GM19023 (cell line): ENCODE measurements at regions not wholly inside any gene's neighbourhood (a gene's known extent, or its start where the extent isn't known, plus 50 kb on each side); places are given as distances from the start of the nearest gene placed in this dataset.
"Not testable (repeated sequence)": the region's sequence is repeated elsewhere in the genome, so short reads cannot be mapped to it uniquely, and the experiment has no call there.

ENCODE experiments used
- ATAC-seq: cut with Tn5 transposase; IDR thresholded peaks from one replicate; pipeline ENCODE4 v1.9.1; 2021; ENCODE audit warnings: mild to moderate bottlenecking, moderate library complexity; ENCODE audit not compliant: unreplicated experiment

DNA sequence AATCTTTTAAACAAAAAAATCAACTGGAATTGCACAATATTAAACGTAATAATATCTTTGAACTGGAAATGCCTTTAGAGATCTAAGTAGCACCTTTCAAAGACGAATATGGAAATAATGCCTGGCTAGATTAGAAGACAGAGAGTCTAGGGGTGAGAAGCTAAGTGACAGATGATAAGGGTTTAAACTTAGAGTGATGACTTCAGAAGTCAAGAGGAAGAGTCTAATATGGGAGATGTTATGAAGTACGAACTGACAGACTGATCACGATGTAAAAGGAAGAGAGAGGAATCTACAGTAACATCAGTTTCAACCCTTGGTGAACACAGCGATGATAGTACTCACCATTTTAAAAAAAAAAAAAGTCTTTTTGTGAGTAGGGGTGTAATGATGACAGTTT is 57.9 kb downstream of the HINT1 start:
- ATAC-seq, result no peak

GRCh38 chr5:131104169-131104808 is 60.8 kb downstream of the HINT1 start:
- no peak for ATAC-seq

GRCh38 chr5:131096774-131097710 is 68.0 kb downstream of the HINT1 start:
- ATAC-seq, result no peak

DNA sequence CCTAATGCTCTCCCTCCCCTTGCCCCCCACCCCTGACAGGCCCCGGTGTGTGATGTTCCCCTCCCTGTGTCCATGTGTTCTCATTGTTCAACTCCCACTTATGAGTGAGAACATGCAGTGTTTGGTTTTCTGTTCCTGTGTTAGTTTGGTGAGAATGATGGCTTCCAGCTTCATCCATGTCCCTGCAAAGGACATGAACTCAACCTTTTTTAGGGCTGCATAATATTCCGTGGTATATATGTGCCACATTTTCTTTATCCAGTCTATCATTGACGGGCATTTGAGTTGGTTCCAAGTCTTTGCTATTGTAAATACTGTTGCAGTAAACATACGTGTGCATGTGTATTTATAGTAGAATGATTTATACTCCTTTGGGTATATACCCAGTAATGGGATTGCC is 69.5 kb downstream of the HINT1 start:
- not testable (repeated sequence) for ATAC-seq

- no peak for ATAC-seq
Observed at GRCh38 chr5:131084436-131084835, 80.6 kb downstream of the HINT1 start.

GRCh38 chr5:131081913-131082488 is 83.1 kb downstream of the HINT1 start:
- ATAC-seq, result no peak

DNA sequence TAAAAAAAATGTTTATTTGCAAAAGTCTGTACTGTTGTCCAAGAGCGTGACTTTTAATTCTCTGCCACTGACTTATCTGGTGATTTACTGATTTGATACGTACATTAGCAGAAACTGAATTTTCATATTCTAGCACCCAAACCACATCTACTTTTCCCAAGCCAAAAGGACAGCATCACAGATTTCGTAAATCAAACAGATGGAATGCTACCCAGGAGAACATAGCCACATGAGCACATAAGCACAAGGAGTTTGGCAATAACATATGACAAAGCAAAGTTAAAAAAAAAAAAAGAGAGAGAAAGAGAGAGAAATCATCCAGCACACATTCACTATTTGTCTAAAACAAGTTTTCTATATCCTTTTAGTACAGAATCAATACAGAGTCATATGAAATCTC is 83.7 kb downstream of the HINT1 start:
- ATAC-seq, result no peak

DNA sequence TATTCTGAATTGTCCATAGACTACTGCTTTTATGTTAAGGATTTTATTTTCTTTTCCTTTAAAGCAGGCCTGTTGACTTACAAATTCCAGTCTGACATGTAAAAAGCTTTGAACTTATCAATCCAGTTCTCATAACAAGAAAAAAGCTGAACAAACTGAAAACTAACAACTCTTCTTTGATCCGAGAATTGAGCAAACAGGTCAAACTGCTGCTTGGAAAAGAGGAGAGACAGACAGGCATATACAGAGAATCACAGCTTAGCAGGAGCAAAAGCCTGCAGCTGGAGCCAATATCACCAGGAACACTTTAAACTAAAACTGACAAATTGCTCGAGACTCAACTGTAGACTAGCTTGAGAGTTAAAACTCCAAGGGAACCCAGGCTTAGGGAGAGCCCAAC is 85.8 kb downstream of the HINT1 start:
- ATAC-seq, result no peak

- peak; percentile 90 for ATAC-seq
Observed at GRCh38 chr5:131068893-131069643, 96.0 kb downstream of the HINT1 start.

DNA sequence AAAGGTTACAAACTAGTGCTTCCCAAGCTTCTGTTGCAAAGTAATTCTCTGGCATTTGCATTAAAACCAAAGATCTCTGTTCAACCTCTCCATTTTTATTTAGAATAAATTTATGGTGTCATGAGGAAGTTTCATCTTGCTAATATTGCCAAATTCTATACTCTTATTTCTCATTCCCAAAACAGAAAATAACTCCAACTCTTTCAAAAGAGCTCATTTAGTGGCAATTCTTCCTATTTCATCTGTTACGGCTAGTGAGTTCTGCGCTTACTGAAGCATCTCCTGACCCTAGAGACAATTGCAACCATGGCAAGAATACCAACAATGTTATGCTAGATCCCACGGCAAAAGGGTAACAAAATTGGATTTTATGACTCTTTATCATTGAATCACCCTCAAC is 97.0 kb downstream of the HINT1 start:
- no peak for ATAC-seq

DNA sequence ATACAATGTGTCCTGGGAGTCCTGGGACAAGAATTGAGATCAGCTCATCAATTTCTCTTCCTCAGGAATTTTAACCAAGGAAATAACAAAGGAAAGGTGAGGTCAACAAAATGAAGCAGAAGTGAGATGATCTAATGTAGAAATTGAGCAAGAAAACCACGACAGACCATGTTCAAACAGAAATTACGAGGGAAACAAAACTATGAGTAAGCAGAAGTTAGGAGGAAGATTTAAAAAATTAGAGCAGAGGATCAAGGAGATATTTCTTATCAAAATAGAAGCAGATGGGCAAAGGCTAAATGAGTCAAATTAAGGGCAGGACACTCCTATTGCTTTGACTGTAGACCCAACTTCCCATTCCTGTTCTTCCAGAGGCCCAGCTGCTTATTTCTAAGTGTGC is 97.4 kb downstream of the HINT1 start:
- ATAC-seq, result no peak

GRCh38 chr5:131064669-131065371 is 100.2 kb downstream of the HINT1 start:
- no peak for ATAC-seq

- no peak for ATAC-seq
Observed at GRCh38 chr5:131042021-131042789, 122.9 kb downstream of the HINT1 start.

DNA sequence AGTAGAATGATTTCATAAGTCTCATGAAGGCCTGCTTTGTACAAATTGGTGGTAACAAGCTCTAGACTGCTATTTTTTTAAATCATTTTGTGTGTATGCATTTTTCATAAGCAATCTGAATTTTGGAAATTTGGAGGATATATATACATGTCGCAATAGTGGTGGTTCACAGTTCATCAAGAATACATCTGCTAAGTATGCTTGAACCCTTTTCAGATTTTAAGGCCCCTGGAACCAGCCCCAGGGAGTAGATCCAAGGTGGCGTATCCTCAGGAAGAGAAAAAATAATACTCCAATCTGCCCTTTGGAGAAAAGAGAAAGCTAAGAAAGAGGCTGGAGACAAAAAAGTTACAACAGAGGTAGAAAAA is 141.6 kb downstream of the HINT1 start:
- ATAC-seq, result no peak

GRCh38 chr5:131022811-131023497 is 142.1 kb downstream of the HINT1 start:
- ATAC-seq, result no peak

DNA sequence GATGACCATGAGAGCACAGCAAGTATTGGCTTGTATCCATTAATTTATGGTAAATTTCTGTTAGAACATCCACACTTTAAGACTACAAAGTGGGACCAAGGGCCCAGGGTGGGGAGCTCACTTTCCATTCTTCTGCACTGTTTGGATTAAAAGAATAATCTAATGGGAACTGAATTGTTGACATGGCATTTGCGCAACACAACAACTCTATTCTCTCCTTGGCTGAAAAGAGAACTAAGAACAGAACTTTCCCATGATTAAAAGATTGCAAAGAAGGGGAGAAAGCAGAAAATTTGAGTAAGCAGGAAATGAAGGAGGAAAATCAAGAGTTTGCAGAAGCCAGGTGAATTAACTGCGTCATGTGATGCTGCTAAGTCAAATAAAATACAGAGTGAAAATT is 143.4 kb downstream of the HINT1 start:
- ATAC-seq, result no peak

DNA sequence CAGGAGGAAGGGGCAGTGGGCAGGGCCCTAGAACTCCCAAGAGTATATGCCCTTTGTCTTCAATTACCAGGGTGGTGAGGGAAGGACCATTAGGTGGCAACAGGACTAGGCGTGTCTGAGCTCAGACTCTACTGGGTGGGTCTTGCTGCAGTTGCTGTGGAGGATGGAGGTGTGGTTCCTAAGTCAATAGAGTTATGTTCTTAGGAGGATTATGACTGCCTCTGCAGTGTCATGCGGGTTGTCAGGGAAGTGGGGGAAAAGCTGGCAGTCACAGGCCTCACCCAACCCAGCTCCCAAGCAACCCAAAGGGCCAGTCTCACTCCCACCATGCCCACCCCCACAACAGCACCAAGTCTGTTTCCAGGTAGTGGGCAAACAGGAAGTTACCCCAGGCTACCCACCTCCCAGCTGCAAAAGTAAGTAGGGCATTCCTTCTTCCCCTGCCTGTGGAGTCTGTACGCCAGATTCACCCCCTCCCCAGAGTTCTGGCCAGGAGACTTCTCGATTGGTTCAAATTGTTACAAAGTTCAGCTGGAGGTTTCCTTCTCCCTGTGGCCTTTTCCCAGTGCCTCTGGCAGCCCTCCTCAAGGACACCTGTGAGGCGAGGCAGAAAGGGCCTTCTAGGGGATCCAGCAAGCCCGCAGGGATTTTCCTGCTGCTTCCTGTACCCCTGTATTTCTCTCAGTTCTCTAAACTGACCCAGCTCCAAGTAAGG is 145.3 kb downstream of the HINT1 start:
- no peak for ATAC-seq

- ATAC-seq, result no peak
Observed at GRCh38 chr5:131019111-131019510, 145.9 kb downstream of the HINT1 start.

GRCh38 chr5:131008329-131008728 is 156.7 kb downstream of the HINT1 start:
- no peak for ATAC-seq
